Jurkat, Clone E6-1 (cell line): ENCODE measurements at regions not wholly inside any gene's neighbourhood (a gene's known extent, or its start where the extent isn't known, plus 50 kb on each side); places are given as distances from the start of the nearest gene placed in this dataset.

Experiments
- DNase-seq: peaks from one replicate; pipeline ENCODE4 v3.0.0-alpha.2; 2011; ENCODE audit warnings: low read depth, low spot score
- H3K4me3 ChIP-seq: 2 replicates; pipeline ENCODE4 v1.5.1; 2011; ENCODE audit warnings: mild to moderate bottlenecking, low read length, control low read depth, moderate library complexity

DNA sequence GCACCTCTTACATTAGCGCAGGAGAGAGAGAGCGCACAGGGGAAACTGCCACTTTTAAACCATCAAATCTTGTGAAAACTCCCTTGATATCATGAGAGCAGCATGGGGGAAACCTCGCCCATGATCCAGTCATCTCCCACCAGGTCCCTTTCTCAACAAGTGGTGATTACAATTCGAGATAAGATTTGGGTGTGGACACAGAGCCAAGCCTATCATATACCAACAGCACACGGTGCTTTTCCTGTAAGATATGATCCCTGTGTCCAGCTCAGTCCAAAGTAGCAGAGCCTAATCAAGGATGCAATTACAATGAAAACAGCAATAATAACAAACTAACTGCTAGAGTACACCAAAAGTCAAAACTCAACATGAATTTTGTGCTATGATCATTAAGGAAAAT, 148.7 kb upstream of the TCF21 start:
- no peak overlapping the region for H3K4me3 ChIP-seq
- DNase-seq: no peak

DNA sequence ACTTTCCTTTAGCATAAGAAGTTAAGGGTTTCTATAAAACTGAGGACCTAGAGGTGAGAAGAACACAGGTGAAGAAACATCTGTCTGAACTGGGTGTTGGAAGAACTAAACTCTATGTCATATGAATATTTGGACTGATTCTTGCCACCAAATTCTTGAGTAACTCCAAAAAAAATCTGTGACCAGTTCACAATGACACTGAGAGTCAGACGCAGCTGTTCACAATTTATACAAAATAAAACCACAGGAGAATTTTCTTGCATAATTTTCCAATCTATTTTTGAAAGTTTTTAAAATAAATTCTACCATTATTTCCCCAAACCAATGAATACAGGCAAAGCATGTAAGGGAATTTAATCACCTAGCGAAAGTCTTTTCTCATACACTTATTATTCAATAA, 148.1 kb upstream of the TCF21 start:
- no peak for DNase-seq
- no peak overlapping the region for H3K4me3 ChIP-seq

DNA sequence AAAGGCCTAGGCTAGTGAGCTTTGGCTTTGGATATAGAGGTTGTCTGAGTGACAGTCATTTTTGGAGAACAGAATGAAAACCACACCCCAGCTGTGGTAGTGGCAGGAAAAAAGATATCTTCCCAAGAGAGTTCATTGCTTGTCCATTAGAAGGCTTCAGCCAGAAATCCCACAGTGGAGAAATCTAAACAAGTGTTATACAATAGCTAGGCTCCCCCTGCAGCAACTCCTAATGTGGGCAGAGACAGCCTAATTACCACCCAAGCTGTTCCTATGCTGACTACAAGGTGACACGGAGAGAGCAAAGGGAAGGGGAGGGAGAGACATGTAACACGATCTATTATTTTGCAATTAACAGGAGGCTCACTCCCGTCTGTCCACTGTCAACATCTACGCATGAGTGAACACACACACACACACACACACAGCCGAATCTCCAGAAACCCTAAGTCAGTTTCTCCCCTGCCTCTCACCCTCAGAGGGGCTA, 147.5 kb upstream of the TCF21 start:
- H3K4me3 ChIP-seq: no peak overlapping the region
- DNase-seq: no peak

DNA sequence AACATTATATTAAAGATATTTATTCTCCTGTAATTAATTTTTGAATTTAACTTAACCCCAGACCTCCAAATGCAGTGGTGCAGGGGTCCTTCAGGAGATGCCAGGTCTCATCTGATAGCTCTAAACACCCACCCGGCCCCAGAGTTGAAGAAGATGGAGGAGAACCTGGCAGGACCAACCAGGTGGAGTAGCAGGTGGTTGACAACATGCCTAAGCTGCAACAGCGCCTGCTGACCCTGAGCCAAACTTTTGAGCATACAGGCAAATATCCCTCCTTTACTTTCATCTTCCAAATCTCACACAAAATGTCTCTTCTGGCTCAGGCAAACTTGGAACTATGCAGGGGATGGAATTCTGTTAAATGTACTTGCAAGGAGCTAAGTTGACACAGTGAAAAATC, 145.3 kb upstream of the TCF21 start:
- H3K4me3 ChIP-seq: no peak overlapping the region
- DNase-seq: no peak

DNA sequence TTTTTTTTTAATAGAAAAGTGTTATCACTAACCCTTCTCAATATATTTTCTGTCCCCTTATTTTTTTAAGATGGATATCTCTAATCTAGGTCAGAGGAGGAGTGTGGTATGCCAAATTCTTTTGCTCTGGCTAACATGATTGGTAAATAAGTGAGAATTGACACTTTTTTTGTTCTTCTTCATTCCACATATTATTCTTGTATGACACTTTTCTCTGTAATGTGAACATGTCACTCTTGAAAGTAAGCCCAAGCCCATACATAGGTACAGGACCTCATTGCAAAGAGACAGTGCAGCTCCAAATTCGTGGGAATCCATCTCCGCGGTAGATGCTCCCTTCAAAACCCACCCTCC, 142.5 kb upstream of the TCF21 start:
- no peak for DNase-seq
- H3K4me3 ChIP-seq: no peak overlapping the region

DNA sequence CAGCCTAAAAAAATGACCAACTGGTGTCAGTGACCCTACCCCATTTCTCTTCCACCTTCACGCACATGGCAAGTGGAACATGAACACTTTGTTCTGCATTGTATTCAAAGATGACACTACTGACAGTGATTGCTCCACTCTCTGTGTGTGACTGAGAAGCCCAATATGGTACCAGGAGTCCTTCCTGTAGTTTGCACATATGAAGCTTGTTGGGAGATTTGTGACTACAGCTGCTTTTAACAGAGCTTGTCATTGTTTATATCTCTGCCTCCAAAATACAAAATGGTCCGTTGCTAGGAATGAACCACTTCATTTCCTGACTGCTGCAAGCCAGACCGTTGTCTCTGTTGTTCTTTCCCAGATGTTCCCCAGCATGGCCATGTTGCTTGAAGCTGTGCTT, 140.3 kb upstream of the TCF21 start:
- no peak for DNase-seq
- no peak overlapping the region for H3K4me3 ChIP-seq

DNA sequence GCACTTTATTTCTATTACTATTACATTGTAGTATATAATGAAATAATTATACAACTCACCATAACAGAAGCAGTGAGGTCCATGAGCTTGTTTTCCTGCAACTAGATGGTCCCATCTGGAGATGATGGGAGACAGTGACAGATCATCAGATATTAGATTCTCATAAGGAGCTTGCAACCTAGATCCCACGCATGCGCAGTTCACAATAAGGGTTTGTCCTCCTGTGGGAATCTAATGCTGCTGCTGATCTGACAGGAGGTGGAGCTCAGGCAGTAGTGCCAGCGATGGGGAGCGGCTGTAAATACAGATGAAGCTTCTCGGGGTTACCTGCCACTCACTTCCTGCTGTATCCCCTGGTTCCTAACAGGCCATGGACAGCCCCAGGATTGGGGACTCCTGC, 139.5 kb upstream of the TCF21 start:
- H3K4me3 ChIP-seq: no peak overlapping the region
- no peak for DNase-seq

DNA sequence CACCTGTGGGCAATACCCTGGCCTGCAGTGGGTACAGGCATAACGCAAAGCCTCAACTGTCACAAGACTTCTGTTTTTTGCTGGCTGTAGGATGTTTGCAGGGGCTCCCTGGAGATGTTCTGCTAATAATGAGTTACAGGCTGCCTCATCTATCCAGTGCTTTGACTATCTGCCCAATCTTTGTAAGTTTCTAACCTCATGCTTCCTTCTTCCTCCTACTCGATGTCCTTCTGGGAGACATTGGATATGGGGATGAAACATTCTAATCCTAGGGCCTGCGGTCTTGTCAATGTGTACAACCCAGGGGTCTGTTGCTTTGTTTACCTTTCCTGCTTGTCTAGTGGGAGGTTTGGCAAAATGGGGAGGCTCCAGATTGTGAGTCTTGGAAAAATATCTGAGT, 136.8 kb upstream of the TCF21 start:
- no peak overlapping the region for H3K4me3 ChIP-seq
- no peak for DNase-seq

DNA sequence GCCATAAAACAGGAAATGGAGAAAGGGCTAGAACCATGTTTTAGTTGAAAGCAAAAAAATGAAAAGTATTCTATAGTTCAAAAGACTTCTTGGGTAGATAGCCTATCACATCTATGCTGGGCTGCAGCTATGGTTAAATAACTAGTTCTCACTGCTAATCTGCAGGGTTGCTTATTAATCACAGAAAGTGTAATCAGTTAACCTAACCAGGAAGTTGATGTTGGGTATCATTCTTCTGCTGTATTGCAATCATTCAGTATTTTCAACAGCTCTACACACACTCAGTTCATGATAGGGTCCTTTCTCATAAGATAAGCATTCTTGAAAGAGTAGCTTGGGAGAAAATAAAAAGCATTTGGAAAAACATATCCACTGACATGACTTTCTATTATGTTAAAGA, 135.2 kb upstream of the TCF21 start:
- no peak for DNase-seq
- no peak overlapping the region for H3K4me3 ChIP-seq

DNA sequence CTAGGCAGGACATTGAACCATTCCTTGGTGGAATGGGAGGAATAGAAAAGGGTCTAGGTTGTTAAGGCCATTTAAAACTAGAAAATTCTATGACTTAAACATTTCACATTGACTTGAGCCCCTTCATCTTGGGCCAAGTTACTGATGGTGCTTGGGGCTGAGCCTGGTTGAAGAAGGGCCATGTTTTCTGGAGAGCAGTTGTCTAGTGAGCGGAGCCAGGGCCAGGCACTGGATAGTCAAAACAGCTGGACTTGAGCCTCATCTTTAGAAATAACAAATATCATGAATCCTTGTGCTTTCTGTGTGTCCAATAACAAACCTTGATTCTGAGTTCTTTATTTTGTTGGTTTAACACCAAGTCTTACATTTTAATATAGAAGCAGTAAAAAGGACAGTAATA, 134.6 kb upstream of the TCF21 start:
- no peak overlapping the region for H3K4me3 ChIP-seq
- DNase-seq: no peak

DNA sequence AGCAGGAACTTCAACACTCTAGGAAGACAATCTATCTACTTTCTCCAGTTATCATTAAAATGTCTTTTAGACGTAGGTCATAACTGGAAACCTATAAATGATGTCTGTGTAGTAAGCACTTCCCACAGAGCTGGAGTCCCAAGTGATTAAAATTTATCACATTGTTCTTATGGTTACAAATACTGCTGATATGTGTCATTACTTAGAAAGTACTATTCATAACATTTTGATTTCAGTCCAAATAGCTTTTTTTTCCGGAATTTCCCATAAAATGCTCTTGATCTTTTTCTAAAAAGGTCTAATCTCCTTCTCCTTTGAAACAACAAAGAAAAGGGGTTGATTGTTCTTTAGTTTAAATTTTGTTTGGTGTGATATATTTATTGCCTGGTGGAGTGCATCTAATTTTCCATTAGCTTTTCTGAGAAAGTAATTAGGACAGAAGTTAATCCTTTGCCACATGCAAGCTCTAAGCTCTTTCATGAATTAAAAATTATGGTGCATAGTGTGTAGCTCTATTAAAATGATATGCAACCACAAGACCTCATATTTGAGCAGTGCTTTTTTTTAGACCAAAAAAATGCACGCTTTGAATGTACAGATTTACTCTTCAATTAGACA, 132.7 kb upstream of the TCF21 start:
- no peak for DNase-seq
- H3K4me3 ChIP-seq: no peak overlapping the region

DNA sequence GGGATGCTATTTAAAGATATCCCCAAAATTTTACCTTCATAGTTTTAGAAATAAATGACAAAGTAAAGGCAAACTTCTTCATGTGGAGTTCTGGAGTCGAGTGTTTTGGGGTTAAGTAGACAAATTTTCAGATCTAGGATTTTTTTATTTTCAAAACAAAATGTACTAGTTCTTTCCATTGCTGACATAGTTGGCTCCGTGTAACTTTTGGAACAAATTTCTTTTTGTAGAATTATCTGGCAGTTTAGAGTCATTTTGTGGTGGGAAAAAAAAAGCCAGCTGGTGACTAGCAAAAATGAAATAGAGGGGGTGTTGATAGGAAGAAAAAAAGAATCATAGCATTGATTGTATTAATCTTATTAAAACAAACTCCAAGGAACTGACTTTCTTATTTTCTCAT, 131.6 kb upstream of the TCF21 start:
- H3K4me3 ChIP-seq: no peak overlapping the region

DNA sequence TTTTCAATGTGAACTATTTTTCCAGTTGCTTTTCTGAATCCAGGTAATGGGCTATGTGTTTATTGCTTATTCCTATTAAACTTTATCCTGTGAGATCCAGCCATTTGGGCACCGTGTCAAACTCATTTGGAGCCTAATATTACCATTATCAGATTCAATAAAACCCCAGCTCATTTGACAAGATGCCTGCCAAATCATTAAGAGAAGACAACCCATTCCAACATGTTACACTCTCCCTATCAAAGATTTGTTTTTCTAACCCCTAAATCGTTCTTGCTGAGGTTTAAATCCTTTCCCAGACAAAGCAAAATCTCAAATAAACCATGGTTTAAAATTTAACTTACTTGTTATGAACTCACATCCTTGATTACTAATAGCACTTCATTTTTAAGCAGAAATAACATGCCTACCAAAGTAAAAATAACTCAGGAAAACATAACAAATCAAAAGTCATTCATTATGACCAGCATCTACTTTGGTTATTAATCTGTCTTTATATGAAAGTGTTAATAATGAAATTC, 130.0 kb upstream of the TCF21 start:
- no peak overlapping the region for H3K4me3 ChIP-seq
- DNase-seq: no peak

More for the DNA sequence above, 131.6 kb upstream of the TCF21 start:
- no peak for DNase-seq

DNA sequence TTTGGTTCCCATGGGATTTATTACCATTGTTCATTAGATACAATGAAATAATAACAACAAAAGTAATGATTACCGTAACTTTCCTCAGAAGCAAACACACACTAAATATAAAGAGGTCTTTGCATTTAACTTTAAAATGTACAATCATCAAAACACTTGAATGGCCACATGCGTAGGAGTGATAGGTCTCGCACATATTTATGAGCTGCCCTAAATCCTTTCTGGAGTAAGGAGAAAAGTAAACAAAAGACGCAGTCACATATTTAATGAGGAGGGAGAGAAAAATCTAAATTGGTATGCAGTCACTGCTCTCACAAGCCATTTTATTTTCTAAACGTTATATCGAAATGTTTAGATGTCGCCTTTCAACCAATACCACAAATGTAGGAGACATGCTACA, 129.4 kb upstream of the TCF21 start:
- DNase-seq: no peak
- no peak overlapping the region for H3K4me3 ChIP-seq

DNA sequence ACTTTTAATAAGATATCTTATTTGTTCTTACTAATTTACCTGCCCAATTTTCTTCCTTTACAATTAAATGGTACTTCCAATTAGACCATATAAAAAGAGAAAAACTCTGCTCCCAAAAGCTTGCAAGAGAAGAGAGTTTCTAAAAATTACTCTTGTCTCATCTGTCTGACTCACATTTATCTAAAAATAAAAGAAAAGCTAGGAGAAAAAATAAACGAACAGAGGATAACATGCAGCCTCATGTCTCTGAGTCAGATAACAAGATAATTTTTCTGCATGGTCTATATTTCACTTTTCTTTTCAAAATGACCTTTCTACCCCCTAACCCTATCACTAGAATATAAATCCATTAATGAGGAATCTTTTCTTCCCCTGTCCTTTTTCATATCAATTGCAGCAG, 127.2 kb upstream of the TCF21 start:
- no peak for DNase-seq
- H3K4me3 ChIP-seq: no peak overlapping the region

DNA sequence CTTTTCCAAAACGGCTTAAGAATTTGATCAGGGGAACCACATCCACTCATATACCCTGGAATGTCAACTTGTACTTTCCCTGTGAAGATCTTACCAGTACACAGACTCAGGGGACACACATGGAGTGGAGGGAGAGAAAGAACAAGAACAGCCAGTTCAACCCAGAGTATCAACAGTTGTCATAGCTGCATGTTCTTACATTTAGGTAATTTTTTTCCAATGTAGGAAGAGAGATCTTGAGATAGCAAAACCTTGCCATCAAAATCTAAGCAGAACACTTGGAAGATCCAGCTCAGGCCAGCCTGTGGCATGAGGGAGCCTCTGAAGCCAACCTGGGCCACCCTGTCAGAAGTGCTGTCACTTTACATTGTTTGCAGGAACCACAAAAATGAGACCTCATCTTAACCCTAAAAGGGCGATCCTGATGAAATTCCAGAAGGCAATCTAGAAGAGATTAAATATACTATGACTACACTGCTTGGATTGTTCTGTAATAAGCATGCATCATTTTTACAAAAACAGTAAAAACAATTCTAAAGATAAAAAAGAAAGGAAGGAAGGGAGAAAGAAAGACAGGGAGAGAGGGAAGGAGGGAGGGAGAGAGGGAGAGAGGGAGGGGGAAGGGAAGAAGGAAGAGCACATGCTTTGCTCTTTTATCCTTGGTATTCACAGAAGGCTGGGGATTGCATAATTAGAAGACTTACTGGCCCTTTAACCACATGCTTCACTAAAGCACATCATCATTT, 124.7 kb upstream of the TCF21 start:
- DNase-seq: no peak
- no peak overlapping the region for H3K4me3 ChIP-seq

DNA sequence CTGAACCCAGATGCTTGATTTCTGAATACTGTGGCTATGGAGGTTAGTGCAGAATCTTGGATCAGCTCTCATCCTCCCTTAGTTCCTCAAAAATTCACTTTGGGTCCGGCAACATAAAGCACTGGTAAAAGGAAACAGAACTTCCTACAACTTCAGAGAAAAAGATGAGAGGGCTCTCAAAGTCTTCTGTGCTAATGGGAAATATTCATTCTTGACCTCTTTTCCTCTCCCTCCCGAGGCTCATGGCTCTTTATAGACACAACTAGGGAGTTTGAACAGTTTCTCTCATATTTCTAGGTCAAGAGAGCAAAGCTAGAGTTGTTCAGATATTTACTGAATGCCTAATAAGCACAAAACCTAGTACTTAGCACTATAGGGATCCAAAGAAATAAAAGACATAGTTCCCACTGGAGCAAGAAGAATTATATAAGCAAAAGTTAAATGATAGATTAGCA, 124.1 kb upstream of the TCF21 start:
- no peak overlapping the region for H3K4me3 ChIP-seq
- DNase-seq: no peak

DNA sequence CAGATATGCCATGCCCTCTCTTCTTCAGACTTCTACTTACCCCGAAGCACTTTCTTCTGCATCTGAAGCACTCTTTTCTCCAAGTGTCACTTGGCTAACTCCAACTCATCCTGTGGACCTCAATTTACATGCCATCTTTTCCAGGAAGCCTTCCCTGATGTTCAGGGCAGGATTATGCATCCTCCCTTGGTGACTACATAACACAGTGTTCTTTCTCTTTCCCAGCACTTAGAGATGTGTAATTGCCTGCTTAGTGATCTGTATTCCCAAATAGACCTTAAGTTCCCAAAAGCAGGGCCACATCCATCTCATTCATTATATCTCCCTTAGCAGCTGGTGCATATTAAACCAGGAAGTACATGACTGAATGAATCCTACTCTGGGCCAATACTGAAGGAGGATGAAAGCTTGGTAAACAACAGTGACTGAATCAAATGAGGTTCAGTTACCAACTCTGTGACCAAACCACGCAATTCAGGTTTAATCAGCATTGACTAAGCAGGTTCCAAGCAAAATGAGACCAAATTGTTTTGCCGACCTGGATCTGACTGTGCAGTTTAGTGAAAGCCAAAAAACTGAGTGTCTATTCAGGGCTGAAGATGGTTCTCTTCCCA, 121.4 kb upstream of the TCF21 start:
- no peak for DNase-seq
- no peak overlapping the region for H3K4me3 ChIP-seq

DNA sequence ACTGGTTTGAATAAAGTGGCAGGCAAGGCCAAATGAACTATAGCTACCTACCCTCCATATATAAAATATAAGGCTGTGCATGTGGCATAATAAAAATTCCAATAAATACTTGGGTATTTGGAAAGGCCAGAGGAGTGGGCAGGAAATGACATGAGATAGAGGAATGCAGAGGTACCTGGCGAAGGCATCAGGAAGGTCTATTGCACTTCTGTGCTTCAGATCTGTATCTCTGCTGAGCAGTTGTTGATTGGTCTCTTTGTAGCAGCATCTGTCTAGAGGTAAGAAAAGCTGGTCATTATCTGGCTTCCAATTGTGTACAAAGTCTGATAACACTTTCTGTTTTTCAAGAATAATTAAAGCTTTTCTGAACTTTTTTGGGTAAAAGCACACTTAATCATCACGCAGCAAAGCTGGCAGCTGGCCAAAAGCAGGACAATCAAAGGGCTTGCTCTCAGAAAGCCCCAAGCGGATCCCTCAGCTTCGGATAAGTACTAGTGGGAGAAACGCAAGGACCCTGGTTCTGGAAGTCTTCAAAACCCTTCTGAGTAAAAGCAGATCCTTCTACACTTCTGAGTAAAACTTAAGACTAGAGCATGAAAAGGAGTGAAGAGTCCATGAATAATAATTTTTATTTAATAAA, 120.1 kb upstream of the TCF21 start:
- H3K4me3 ChIP-seq: no peak overlapping the region
- no peak for DNase-seq

DNA sequence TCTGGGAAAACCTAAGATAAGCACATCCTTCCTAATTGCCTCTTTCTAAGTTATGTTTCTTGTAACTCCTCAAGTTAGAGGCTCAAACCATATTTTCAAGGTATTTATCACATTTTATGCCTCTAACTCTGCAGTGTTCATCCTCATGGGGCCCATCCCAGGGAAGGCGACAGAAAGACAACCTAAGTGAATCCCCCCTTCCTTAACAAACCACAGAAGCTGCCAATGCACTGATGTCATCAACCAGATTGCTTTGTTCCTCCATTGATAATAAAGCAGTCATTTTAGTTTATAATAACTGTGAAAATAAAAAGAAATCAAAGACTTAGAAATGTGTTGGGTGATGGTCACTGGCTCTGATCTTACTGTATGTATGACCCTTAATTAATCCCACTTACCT, 119.5 kb upstream of the TCF21 start:
- H3K4me3 ChIP-seq: no peak overlapping the region
- no peak for DNase-seq
